Endothelial cell of umbilical vein (primary cell): ENCODE measurements at regions not wholly inside any gene's neighbourhood (a gene's known extent, or its start where the extent isn't known, plus 50 kb on each side); places are given as distances from the start of the nearest gene placed in this dataset.

Experiments
- EZH2 ChIP-seq: IDR thresholded peaks from 2 replicates; pipeline ENCODE4 v1.6.1; 2012; ENCODE audit warnings: borderline replicate concordance, low read depth, mild to moderate bottlenecking, moderate library complexity, low read length, inconsistent platforms; ENCODE audit not compliant: severe bottlenecking
- FOS ChIP-seq: IDR thresholded peaks from 2 replicates; pipeline ENCODE4 v1.6.1; 2011; ENCODE audit warnings: mild to moderate bottlenecking, low read length, moderate library complexity, borderline replicate concordance; ENCODE audit not compliant: insufficient read depth
- GATA2 ChIP-seq: IDR thresholded peaks from 2 replicates; pipeline ENCODE4 v1.7.0; 2011; ENCODE audit warnings: low read depth, mild to moderate bottlenecking, moderate library complexity, mixed read lengths, low read length; ENCODE audit not compliant: insufficient read length, insufficient read depth
- JUN ChIP-seq: IDR thresholded peaks from 2 replicates; pipeline ENCODE4 v1.6.1; 2011; ENCODE audit warnings: borderline replicate concordance, low read depth; ENCODE audit not compliant: insufficient read length, insufficient read depth
- MYC ChIP-seq: IDR thresholded peaks from one replicate; pipeline ENCODE4 v1.6.1; 2011; ENCODE audit warnings: mild to moderate bottlenecking, low read depth, low read length
- POLR2A ChIP-seq: IDR thresholded peaks from 2 replicates; pipeline ENCODE4 v1.6.1; 2012; ENCODE audit warnings: low read depth, mild to moderate bottlenecking, control low read depth, low read length
- POLR2AphosphoS5 ChIP-seq: IDR thresholded peaks from 2 replicates; pipeline ENCODE4 v1.6.1; 2012; ENCODE audit warnings: low read depth, mild to moderate bottlenecking, control low read depth, low read length, moderate library complexity; ENCODE audit not compliant: insufficient read depth
- TF ChIP-seq, protein P1 (sequence below), 2 donors: IDR thresholded peaks; 1 replicate in 1 of 2; 2 replicates in 1 of 2; pipeline ENCODE4 v1.5.1; 2011; ENCODE audit warnings: low read length in 2 of 2, mild to moderate bottlenecking in 2 of 2, moderate library complexity in 2 of 2, control low read depth in 1 of 2, inconsistent platforms in 1 of 2, low read depth in 1 of 2; ENCODE audit not compliant: insufficient read depth in 1 of 2; ENCODE audit errors: extremely low read depth in 1 of 2
- TF ChIP-seq, protein P2 (sequence below): IDR thresholded peaks from 2 replicates; pipeline ENCODE4 v1.6.1; 2011; ENCODE audit not compliant: insufficient read depth, insufficient read length

DNA sequence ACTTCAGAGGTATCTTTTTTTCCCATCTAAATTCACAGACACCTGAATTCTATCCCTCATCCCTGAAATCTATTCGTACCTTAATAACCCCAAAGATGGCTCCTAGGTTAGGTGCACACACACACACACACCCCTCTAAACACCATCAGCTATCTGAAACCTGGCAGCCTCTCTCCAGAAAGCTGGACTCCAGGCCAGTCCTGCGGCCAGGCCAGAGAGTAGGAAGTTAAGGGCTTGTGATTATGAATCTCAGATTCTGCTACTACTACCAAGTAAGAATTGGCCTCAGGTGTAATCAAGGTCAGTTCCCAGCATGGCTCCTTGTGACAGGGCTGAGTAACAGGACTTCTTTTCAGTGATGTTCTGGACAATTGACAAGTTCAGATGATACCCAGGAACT, 244.2 kb upstream of the SERP2 start:
- TF ChIP-seq, protein P1, sequence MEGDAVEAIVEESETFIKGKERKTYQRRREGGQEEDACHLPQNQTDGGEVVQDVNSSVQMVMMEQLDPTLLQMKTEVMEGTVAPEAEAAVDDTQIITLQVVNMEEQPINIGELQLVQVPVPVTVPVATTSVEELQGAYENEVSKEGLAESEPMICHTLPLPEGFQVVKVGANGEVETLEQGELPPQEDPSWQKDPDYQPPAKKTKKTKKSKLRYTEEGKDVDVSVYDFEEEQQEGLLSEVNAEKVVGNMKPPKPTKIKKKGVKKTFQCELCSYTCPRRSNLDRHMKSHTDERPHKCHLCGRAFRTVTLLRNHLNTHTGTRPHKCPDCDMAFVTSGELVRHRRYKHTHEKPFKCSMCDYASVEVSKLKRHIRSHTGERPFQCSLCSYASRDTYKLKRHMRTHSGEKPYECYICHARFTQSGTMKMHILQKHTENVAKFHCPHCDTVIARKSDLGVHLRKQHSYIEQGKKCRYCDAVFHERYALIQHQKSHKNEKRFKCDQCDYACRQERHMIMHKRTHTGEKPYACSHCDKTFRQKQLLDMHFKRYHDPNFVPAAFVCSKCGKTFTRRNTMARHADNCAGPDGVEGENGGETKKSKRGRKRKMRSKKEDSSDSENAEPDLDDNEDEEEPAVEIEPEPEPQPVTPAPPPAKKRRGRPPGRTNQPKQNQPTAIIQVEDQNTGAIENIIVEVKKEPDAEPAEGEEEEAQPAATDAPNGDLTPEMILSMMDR (IDR thresholded peaks at IDR 0.05; ENCODE audit: extremely low read depth in 1 of 2, insufficient read depth in 1 of 2, low read depth in 1 of 2, low read length in 2 of 2), result no peak
- no peak for TF ChIP-seq JUN
- TF ChIP-seq EZH2, result no peak
- TF ChIP-seq MYC, result no peak
- TF ChIP-seq FOS, result no peak
- no peak for TF ChIP-seq POLR2AphosphoS5
- TF ChIP-seq, protein P2, sequence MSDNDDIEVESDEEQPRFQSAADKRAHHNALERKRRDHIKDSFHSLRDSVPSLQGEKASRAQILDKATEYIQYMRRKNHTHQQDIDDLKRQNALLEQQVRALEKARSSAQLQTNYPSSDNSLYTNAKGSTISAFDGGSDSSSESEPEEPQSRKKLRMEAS, result no peak
- TF ChIP-seq POLR2A, result no peak
- no peak for TF ChIP-seq GATA2
